GM12892 (cell line): ENCODE measurements at regions not wholly inside any gene's neighbourhood (a gene's known extent, or its start where the extent isn't known, plus 50 kb on each side); places are given as distances from the start of the nearest gene placed in this dataset.

Experiments
- DNase-seq: peaks from one replicate; pipeline ENCODE4 v3.0.0; 2011; ENCODE audit not compliant: insufficient read length
- FAIRE-seq: peaks from 2 replicates; lab custom pipeline; 2011; peaks lifted over from hg19 to GRCh38; lab: Jason Lieb, UNC
- POLR2A ChIP-seq: IDR thresholded peaks from 2 replicates; pipeline ENCODE4 v1.6.1; 2011; ENCODE audit warnings: low read depth, low read length, control low read depth
- POLR2AphosphoS5 ChIP-seq: IDR thresholded peaks from 2 replicates; pipeline ENCODE4 v1.6.1; 2011; ENCODE audit warnings: low read depth, low read length, control low read depth
- TAF1 ChIP-seq: IDR thresholded peaks from 2 replicates; pipeline ENCODE4 v1.6.1; 2011; ENCODE audit warnings: low read depth, mild to moderate bottlenecking, control low read depth, low read length, borderline replicate concordance

- FAIRE-seq (no peak), DNase-seq (no peak)
- TF ChIP-seq POLR2AphosphoS5, result no peak
- TF ChIP-seq POLR2A, result no peak
- TF ChIP-seq TAF1, result no peak
These were observed 49.7 kb upstream of the CCDC85A start for GRCh38 chr2:56133931-56134629.
